ENCODE measurements at regions not wholly inside any gene's neighbourhood (a gene's known extent, or its start where the extent isn't known, plus 50 kb on each side); places are given as distances from the start of the nearest gene placed in this dataset.

GRCh38 chr2:107384422-107384821 is 442.3 kb upstream of the RGPD4 start:
- no peaks in the 10 kb centered on the region for H3K79me2 ChIP-seq (ENCODE audit: insufficient read depth)
- POLR2A ChIA-PET = no interaction called here
- 26% methylated on average over 2 of the region's 2 CpGs for WGBS (ENCODE audit: low lambda C conversion rate)

GRCh38 chr2:107385921-107386320 is 440.8 kb upstream of the RGPD4 start:
- Histone ChIP-seq H3K4me1 (ENCODE audit: control insufficient read depth in 1 of 2, insufficient read depth in 2 of 2, low read depth in 1 of 2, low read length in 1 of 2) (peaks cover 0 to 5% of the 10 kb centered on the region in 2 experiments; a peak in 2 of 4 replicates), H3K9ac (no peak overlapping the region), H2AFZ (ENCODE audit: low read depth) (no peak overlapping the region), H3K4me2 (no peak overlapping the region), H3K79me2 (ENCODE audit: insufficient read depth) (no peaks in the 10 kb centered on the region), H4K20me1 (ENCODE audit: insufficient read depth) (no peaks in the 10 kb centered on the region), H3K27me3 (ENCODE audit: insufficient read depth) (no peaks in the 10 kb centered on the region), H3F3A (replicated peaks; ENCODE audit: insufficient read depth) (no peaks in the 10 kb centered on the region), H3K9me2 (no peaks in the 10 kb centered on the region), H3K36me3 (replicated peaks in 1 of 2; ENCODE audit: control insufficient read depth in 1 of 2, insufficient read depth in 2 of 2, low read length in 1 of 2) (no peaks in the 10 kb centered on the region), H3K27ac (ENCODE audit: low read depth in 2 of 2, low read length in 1 of 2) (no peak overlapping the region), H3K4me3 (ENCODE audit: low read depth in 2 of 2, low read length in 1 of 2) (no peak overlapping the region), H3K9me3 (no peaks in the 10 kb centered on the region)
- TF ChIP-seq USF1 (IDR thresholded peaks at IDR 0.05; ENCODE audit: borderline replicate concordance, low read depth) = no peak
- TF ChIP-seq CTCF (IDR thresholded peaks at IDR 0.05) = no peak
- no peak for TF ChIP-seq RFX5 (IDR thresholded peaks at IDR 0.05; ENCODE audit: low read length)
- TF ChIP-seq FOXM1 (IDR thresholded peaks at IDR 0.05; ENCODE audit: low read depth) = no peak
- no peak for TF ChIP-seq GATA2 (CRISPR knock-in tag; IDR thresholded peaks at IDR 0.05)
- TF ChIP-seq RCOR1 (IDR thresholded peaks at IDR 0.05; ENCODE audit: low read length) = no peak
- TF ChIP-seq FOXJ3 (CRISPR knock-in tag; IDR thresholded peaks at IDR 0.05) = no peak
- TF ChIP-seq POLR2AphosphoS5 (IDR thresholded peaks at IDR 0.05; ENCODE audit: low read depth, low read length) = no peak
- no peak for TF ChIP-seq NRF1 (IDR thresholded peaks at IDR 0.05; ENCODE audit: low read depth, low read length)
- TF ChIP-seq MXI1 (IDR thresholded peaks at IDR 0.05; ENCODE audit: low read depth, low read length) = no peak
- no peak for TF ChIP-seq PBX3 (IDR thresholded peaks at IDR 0.05)
- no peak for TF ChIP-seq NFIC (IDR thresholded peaks at IDR 0.05; ENCODE audit: borderline replicate concordance)
- no peak for TF ChIP-seq JUND (IDR thresholded peaks at IDR 0.05)
- TF ChIP-seq FOSL2 (IDR thresholded peaks at IDR 0.05; ENCODE audit: borderline replicate concordance, low read depth) = no peak
- TF ChIP-seq CHD2 (IDR thresholded peaks at IDR 0.05; ENCODE audit: low read length, partially characterized antibody) = no peak
- TF ChIP-seq SMC3 (IDR thresholded peaks at IDR 0.05; ENCODE audit: low read depth, low read length) = no peak
- no peak for TF ChIP-seq RAD21 (IDR thresholded peaks at IDR 0.05; ENCODE audit: low read length)
- no peak for TF ChIP-seq YY1 (IDR thresholded peaks at IDR 0.05; ENCODE audit: low read depth)
- TF ChIP-seq GABPA (IDR thresholded peaks at IDR 0.05; ENCODE audit: low read depth) = no peak
- CTCF ChIA-PET = no interaction called here
- POLR2A ChIA-PET = no interaction called here
- DNase-seq = no peak
- 28% methylated on average over 1 of the region's 1 CpG for WGBS (ENCODE audit: low lambda C conversion rate)

More at GRCh38 chr2:107384422-107384821, 442.3 kb upstream of the RGPD4 start:
- no peak overlapping the region for H3K9ac ChIP-seq
- no peak for DNase-seq
- no peak overlapping the region; a peak in 1 of 4 replicates for H3K27ac ChIP-seq (ENCODE audit: low read depth in 2 of 2, low read length in 1 of 2)
- H4K20me1 ChIP-seq (ENCODE audit: insufficient read depth) = no peaks in the 10 kb centered on the region
- no peaks in the 10 kb centered on the region for H3K9me2 ChIP-seq
- no peak overlapping the region for H2AFZ ChIP-seq (ENCODE audit: low read depth)
- TF ChIP-seq SIN3A (IDR thresholded peaks at IDR 0.05; ENCODE audit: borderline replicate concordance, low read depth, low read length) = no peak
- TF ChIP-seq MXI1 (IDR thresholded peaks at IDR 0.05; ENCODE audit: low read depth, low read length) = no peak
- TF ChIP-seq MAX (IDR thresholded peaks at IDR 0.05; ENCODE audit: low read depth) = no peak
- TF ChIP-seq GATA2 (CRISPR knock-in tag; IDR thresholded peaks at IDR 0.05) = no peak
- no peak for TF ChIP-seq FOSL2 (IDR thresholded peaks at IDR 0.05; ENCODE audit: borderline replicate concordance, low read depth)
- TF ChIP-seq TCF12 (IDR thresholded peaks at IDR 0.05) = no peak
- no peak for TF ChIP-seq FOXM1 (IDR thresholded peaks at IDR 0.05; ENCODE audit: low read depth)
- no peak for TF ChIP-seq USF2 (IDR thresholded peaks at IDR 0.05; ENCODE audit: borderline replicate concordance, low read depth, low read length)
- TF ChIP-seq TAF1 (IDR thresholded peaks at IDR 0.05; ENCODE audit: borderline replicate concordance, low read depth, low read length) = no peak
- TF ChIP-seq FOXJ3 (CRISPR knock-in tag; IDR thresholded peaks at IDR 0.05) = no peak
- TF ChIP-seq YY1 (IDR thresholded peaks at IDR 0.05; ENCODE audit: low read depth) = no peak
- CTCF ChIA-PET = no interaction called here
- H3K27me3 ChIP-seq (ENCODE audit: insufficient read depth) = no peaks in the 10 kb centered on the region
- H3K4me3 ChIP-seq (ENCODE audit: low read depth in 2 of 2, low read length in 1 of 2) = no peak overlapping the region
- H3F3A ChIP-seq (replicated peaks; ENCODE audit: insufficient read depth) = no peaks in the 10 kb centered on the region
- H3K4me2 ChIP-seq = no peak overlapping the region
- no peaks in the 10 kb centered on the region for H3K9me3 ChIP-seq
- H3K36me3 ChIP-seq (replicated peaks in 1 of 2; ENCODE audit: control insufficient read depth in 1 of 2, insufficient read depth in 2 of 2, low read length in 1 of 2) = no peaks in the 10 kb centered on the region
- H3K4me1 ChIP-seq (ENCODE audit: control insufficient read depth in 1 of 2, insufficient read depth in 2 of 2, low read depth in 1 of 2, low read length in 1 of 2) = peaks cover 0 to 5% of the 10 kb centered on the region in 2 experiments; a peak in 2 of 4 replicates

All from SK-N-SH (cell line).